AG09319 (cell line): ENCODE measurements at regions not wholly inside any gene's neighbourhood (a gene's known extent, or its start where the extent isn't known, plus 50 kb on each side); places are given as distances from the start of the nearest gene placed in this dataset.

ENCODE experiments used
- DNase-seq: peaks from one replicate; pipeline ENCODE4 v3.0.0-alpha.2; 2010; ENCODE audit warnings: low read depth; ENCODE audit errors: extremely low read depth
- TF ChIP-seq, protein P1 (sequence below): IDR thresholded peaks from 2 replicates; pipeline ENCODE4 v1.5.1; 2011; ENCODE audit warnings: low read depth, mild to moderate bottlenecking, inconsistent platforms, low read length, moderate library complexity

DNA sequence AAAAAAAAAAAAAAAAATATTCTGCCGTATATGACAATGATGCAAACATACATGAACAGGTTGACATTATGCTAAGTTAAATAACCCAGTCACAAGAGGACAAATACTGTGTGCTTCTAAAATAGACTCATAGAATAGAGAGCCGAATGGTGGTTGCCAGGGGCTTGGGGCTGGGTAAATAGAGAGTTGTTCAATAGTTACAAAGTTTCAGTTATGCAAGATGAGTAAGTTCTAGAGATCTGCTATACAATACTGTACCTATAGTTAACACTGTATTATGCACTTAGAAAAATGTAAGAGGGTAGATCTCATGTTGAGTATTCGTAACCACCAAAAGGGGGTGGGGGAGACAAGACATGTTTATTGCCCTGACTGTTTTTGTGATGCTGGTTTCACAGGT is 77.1 kb upstream of the GNAI1 start:
- TF ChIP-seq, protein P1, sequence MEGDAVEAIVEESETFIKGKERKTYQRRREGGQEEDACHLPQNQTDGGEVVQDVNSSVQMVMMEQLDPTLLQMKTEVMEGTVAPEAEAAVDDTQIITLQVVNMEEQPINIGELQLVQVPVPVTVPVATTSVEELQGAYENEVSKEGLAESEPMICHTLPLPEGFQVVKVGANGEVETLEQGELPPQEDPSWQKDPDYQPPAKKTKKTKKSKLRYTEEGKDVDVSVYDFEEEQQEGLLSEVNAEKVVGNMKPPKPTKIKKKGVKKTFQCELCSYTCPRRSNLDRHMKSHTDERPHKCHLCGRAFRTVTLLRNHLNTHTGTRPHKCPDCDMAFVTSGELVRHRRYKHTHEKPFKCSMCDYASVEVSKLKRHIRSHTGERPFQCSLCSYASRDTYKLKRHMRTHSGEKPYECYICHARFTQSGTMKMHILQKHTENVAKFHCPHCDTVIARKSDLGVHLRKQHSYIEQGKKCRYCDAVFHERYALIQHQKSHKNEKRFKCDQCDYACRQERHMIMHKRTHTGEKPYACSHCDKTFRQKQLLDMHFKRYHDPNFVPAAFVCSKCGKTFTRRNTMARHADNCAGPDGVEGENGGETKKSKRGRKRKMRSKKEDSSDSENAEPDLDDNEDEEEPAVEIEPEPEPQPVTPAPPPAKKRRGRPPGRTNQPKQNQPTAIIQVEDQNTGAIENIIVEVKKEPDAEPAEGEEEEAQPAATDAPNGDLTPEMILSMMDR = no peak
- no peak for DNase-seq

GRCh38 chr7:80054356-80054755 is 80.3 kb upstream of the GNAI1 start:
- TF ChIP-seq, protein P1 = no peak
- peak; percentile 29 for DNase-seq

DNA sequence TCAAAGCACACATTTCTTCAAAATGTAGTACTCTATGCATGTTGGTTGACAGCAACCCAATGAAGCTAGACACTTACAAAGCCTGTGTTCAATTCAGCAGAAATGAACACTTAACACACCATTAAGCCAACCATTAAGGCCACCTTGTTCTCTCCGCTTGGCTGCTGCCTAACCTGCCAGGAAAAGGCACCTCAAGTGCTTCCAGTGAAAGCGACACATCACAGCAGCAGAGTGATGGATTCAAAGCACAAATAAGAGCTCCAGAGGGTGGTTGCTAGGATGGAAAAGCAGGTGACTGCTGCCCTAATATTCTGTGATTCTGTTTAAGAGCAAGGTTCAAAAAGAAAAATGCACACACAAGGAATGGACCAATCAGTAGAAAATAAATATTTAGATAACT is 81.5 kb upstream of the GNAI1 start:
- TF ChIP-seq, protein P1 = no peak
- DNase-seq = no peak

DNA sequence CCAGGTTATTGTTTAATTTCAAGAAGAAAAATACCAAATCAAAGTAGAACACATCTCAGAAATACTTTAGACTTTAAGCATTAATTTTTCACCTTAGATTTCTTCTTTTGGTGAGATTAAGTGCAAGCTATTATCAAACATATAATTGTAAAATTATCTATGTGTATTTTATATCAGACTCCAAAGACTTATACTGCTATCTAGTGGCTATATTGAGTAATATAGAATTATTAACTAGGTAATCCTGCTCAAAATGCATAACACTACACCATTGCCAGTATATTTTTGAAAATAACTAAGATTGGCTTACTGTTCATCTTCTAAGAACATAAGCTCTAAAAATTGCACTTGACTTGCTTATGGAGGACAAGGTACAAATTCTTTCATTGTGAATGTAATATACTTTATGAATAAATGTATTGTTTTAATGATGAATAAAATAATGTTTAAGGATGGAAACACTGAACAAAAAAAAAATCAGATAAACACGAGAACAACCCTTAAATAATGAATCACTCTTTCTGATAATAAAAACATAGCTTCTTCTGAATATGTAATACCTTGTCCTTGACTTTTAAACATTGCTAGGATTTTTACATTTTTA is 86.7 kb upstream of the GNAI1 start:
- TF ChIP-seq, protein P1 = peak; percentile 39
- no peak for DNase-seq

GRCh38 chr7:80047032-80047431 is 87.6 kb upstream of the GNAI1 start:
- TF ChIP-seq, protein P1 = no peak
- no peak for DNase-seq

DNA sequence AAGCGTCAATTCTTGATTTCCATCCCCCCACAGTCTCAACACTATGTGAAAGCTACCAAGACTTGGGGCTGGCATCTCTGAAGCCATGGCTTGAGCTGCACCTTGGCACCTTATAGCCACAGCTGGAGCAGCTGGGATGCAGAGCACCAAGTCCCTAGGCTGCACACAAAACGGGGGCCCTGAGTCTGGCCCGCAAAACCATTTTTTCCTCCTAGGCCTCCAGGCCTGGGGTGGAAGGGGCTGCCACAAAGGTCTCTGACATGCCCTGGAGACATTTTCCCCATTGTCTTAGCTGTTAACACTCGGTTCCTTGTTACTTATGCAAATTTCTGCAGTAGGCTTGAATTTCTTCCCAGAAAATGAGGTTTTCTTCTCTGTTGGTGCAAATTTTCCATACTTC is 89.8 kb upstream of the GNAI1 start:
- TF ChIP-seq, protein P1 = no peak
- DNase-seq = no peak

DNA sequence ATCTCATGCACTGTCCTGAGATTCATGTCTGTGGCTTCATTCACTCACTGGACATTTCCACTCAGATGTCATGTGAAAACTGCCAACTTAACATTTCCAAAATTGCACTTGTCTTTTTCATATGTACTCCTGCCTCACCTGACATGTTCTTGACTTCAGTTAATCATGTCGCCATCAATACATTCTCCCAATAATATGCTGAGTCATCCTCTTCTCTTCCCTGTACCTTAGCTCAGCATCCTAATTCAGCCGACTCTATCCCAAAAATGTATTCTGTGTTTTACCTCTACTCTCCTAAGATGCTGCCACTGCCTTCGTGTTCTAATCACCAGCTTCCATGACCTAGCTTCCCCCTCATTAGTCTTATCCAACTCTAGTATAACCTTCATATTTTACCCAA is 93.9 kb upstream of the GNAI1 start:
- DNase-seq = no peak
- TF ChIP-seq, protein P1 = no peak
